NCI-H748 (cell line): ENCODE measurements at regions not wholly inside any gene's neighbourhood (a gene's known extent, or its start where the extent isn't known, plus 50 kb on each side); places are given as distances from the start of the nearest gene placed in this dataset.

Source experiments
- DNase-seq: peaks from one replicate; lab custom pipeline; 2025; ENCODE audit not compliant: unreplicated experiment; lab: John Stamatoyannopoulos, UW

DNA sequence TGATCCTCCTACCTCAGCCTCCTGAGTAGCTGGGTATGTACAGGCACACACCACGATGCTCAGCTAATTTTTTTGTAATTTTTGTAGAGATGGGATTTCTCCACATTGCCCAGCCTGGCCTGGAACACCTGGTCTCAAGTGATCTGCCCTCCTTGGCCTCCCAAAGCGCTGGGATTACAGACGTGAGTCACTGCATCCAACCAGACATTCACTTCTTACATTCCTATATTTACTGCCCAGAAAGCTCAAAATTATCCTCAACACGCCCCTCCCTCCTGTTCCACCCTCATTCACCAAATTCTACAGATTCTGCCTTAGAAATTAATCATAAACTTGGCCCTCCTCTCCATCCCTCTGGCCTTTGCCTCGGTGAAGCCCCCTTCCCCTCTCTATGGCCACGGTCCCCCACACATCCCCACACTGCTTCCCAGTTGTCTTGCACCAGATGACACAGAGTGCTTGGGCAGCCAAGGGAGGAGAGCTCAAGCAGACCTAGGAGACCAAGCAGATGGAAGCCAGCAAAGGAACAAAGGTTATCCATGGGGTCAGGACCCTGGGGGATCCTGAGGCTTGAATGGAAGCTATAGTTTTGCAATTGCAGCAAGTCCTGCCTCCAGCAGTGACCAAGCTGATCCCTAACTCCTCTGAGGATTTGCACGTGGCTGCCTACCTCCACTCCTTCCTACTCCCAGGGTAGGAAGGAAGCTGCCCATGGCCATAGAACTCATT is 213.2 kb upstream of the FOXN3 start:
- no peak for DNase-seq

DNA sequence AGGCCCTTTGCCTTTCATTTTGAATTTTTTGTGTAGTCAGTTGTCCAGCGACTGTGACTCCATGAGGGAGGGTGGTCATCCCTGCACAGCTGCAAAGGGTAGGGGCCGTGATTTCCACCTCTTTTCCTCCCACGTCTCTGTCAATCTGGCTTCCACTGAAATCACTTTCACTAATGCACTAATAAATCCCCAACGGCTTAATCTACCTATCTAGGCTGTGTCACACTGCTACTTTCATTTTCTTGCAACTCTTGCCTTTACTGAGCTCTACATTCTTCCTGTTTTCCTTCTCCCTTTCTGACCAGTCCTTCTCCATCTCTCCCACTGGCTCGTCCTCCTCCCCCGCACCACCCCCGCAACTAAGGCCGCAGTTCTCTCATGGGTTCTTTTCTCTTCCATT is 212.3 kb upstream of the FOXN3 start:
- DNase-seq, result no peak

DNA sequence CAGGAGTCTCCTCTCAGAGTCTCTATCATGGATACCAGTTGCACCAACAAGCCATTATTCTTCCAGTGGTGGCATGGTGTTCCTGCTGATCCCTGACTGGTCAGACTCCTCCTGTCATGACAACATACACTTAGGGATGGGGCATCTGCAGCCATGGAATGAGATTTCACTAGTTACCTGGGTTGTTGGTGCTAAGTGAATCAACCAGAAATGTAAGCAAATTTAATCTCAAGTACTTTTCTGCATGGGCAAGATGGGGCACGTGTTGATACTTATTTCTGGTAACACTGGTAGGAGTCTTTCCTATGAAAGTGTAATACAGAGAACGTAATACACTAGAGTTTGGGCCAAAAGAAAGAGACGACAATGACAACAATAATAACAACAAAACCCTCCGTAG is 211.5 kb upstream of the FOXN3 start:
- no peak for DNase-seq

DNA sequence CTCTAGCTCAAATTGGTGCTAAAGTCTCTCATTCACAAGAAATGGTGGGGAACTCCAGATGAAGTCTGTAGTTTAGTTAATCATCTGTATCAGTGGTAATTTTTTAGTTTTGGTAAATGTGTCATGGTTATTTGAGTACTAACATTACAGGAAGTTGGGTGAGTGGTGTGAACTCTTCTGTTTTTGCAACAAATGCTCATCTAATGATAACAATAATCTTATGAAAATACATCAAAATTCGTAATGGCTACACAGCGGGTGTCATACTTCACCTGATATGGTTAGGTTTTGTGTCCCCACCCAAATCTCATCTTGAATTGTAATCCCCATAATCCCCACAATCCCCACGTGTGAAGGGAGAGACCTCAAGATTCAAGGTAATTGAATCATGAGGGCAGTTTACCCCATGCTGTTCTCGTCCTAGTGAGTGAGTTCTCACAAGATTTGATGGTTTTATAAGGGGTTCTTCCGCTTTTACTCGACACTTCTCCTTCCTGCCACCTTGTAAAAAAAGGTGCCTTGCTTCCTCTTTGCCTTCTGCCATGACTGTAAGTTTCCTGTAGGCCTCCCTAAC is 209.3 kb upstream of the FOXN3 start:
- DNase-seq, result no peak

DNA sequence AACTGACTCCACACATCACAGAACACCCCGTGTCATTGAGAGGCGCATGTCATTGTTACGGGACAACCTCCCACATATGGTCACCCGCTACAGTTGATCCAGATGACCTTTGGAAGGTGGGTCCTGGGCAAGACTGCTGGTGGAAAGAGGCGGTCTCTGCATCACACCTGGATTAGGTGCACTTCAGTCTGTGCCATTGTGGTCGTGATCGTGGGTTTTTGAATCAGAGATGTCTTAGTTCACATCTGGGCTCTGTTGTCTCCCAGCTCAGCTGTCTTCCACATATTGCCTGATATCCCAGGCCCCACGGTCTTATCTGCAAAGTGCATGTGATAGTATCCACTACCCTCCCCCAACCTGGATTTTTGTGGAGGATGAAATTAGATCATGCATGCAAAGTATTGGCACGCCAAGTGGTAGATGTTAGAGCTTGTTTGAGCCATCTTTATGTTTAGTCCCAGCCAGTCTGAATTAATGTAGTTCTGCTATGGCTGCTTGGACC is 208.7 kb upstream of the FOXN3 start:
- DNase-seq, result no peak

DNA sequence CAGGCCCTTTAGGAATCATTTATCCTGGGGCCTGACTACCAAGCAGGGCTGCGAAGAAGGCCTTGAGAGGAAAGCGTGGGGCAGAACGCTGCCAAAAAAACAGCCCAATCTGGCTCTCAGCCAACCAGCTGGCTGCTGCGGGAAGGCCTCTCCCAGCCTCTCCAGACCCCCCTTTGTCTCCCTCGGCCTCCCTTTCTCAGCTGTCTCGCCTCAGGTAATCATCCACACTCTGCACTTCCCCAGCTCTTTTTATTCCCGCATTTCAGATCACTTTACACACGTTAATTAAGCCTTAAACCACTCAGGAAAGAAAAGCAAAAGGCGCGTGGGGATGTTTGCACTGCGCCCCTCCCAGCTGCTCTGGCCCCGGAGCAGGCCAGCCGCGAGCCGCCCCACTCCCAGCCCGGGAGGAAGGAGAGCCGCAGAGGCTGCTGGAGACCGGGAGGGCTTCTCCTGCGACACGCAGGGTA is 208.2 kb upstream of the FOXN3 start:
- peak; percentile 88 for DNase-seq

DNA sequence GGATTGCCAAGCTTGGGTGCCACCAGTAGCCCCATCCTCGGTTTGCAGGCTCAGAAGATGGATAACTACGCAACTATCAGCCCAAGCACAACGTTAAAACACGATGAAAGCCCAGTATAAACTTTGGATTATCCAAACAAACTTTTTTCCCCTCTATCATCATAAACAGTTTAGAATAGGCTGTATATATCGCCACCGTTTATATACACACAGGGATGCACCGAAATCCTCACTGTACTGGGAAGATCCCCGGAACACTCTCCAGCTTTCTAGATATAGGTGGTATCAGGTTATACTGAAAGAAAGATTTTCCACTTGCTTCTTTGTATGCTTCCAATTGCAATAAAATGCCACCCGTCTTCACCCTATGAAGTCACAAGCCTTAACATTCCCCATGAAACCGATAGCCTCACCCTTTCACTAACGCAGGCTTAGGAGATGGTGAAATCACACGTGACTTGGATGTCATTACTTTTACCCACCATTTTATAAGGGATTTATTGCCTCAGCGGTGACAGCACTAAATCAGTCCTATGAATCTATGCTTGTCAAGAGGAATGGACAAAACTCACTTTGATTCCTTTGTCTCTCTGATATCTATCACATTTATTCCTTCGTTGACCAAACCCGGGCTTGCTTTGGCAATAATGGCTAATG is 207.6 kb upstream of the FOXN3 start:
- no peak for DNase-seq

DNA sequence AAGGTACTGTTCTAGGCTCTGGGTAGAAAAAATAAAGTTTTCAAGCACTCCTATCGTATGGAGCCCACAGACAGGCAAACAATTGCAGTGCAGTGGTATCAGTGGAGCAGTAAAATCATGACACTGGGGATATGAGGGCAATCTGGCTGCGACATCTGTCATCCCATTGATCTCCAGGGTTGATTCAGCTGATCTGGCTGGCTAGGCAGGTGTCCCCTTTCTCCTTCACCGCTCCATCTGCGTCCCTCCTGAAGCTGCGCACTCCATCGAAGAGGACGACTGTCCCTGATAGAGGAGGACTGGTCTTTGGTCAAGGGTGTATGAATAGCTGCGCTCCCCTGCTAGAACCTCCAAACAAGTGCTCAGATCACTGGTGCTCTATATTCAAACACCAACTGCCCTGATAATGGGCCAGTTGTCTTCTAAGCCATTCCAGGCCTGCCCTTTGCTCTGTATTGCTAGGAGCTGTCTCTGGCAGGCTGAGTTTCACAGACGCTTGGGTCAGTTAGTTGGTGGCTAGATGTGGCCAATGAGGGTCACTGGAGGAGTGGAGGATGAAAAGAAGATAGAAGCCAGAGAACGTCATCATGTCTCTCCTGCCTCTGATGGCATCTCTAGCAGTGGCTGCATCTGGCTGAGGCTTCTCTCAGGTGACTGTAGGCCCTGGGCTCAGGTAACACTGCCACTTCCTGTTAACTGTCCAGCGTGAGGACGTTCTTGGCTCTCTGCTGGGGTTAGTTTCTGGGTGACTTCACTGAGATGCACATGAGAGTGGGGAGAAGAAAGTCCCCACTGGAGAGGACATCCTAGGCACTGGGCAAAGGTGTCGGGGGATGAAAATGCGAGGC is 205.0 kb upstream of the FOXN3 start:
- no peak for DNase-seq

DNA sequence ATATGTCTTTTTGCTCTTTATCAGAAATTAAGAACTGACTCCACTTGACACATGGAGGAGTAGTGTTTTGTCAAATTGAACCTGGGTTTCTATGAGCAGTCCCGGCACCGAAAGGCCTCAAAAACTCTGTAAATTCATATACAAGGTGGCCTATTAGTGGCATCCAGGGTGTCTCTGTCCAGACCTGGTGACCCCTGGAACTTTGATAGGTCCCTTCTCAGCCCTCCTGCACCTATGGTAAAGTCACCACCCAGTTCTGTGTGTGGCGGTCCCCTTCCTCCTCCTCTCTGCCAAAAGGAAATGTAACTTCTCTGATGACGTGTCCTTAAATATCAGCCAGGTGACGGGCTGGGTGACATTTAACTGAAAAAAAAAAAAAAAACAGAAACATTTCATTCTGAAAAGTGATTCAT is 204.0 kb upstream of the FOXN3 start:
- no peak for DNase-seq

DNA sequence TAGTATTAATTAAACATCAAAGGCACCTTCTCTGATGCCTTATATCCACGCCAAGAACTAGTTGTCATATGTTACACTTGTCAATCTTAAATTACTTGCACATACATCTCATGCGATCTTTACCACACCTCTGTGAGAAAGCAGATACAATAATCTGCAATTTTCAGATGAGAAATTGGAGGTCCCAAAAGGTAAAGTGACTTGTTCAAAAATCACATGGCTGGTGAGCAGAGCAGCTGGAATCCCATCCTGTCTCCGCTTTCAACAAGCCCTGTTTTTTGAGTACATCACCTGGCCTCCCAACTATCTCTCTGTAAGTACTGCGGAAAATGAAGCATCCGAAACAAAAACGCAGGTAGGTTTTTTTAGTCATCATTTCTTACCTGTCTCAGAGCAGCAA is 203.4 kb upstream of the FOXN3 start:
- DNase-seq, result no peak

DNA sequence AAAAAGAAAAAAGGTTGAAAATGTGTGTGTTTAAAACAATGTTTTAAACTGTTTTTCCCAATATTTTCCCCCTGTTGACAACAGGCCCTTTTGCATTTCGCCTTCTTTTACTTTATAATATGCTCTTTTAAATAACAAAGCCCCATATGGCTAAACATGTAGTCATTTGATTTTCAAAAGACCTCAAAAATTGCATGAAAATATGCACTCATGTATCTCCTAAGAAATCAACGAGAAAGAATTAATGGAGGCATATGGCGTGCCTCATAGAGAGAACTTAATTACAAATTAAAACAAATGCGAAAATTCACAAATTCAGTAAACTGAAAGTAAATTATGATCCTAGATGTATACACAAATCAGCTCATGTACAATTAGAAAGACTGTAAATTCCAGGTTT is 202.6 kb upstream of the FOXN3 start:
- no peak for DNase-seq

DNA sequence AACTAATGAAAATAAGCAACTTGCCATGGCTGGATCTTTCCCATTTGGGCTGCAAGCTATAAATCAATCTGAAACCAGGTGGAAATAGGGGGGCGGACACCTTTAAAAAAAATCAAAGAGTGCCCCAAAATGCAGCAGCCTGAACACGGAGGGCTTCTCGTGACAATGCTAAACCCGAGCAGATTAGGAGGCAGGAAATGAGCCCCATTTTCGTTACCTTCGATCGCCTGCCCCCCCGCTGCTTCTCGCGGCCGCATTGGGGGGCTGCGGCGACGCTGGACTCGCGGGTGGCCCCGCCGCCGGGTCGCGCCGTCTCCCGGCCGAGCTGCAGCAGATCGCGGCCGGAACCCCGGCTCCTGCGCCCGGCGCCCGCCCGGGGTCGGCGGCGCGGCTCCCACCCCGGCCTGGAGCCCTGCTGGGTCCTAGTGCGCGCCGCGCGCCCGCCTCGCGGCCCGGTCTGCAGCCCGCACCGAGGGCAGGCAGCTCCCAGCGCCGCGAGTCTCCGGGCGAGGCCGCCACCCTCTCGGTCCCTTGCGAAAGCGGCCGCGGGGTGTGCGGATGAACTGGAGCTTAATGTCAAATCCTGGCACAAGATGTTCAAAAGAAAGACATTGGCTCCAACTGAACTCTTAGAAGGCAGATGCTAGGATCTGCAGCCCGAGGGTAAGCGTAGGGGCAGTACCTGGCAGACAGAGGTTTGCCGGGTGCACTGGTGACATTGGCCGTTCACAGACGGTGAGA is 201.9 kb upstream of the FOXN3 start:
- peak; percentile 86 for DNase-seq

DNA sequence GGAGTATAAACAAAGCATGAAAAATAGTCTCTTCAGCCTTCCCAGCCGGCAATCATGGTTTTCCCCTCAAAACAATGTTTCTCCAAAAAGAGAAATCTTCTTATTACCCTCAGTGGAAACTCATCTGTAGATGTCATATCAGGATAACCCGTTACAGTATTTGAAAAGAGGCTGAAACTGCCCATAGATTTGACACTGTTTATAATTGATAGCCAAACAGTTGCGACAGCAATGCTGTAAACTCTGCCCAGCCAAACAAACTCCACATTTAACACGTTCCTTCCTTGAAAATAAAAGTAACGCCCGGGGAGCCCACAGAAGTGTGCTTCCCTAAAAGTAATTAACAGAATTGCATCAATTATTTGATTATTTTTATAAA is 201.3 kb upstream of the FOXN3 start:
- peak; percentile 29 for DNase-seq

DNA sequence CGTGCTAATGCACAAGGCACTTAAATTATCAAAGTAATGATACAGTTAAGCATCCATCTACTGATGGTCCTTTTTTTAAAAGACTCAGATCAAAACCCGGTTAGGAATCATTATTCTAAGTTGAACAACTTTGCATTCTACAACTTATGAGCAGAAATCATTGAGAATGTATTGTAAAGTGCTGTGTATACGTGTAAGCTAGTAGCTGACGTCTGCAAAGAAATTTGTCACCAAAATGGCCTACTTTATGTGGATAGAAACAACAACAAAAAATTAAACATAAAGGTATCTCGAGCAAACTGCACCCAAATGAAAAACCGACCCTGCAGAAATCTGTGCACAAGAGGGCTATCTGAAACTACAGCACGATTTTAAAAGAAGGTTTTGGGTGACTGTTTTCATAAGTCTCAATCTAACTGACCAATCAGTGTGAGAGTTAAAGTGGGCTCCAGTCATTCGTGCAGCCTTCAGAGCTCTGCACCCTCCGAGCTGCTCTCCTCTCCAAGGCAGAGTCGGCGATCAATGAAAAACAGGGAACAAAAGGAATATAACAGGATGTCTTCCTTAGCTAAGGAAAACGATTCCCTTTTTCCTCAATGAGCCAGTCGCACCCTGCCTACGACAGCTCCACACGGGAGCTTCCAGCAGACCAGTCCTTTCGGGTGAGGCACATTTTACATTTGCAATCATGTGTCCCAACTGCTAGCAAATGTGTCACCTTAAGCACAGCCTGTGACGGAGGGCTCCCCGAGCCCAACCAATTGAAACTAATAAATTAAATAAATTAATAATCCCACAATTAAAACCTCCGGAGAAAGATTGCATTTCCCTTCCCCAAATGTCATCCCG is 200.7 kb upstream of the FOXN3 start:
- DNase-seq, result peak; percentile 78

DNA sequence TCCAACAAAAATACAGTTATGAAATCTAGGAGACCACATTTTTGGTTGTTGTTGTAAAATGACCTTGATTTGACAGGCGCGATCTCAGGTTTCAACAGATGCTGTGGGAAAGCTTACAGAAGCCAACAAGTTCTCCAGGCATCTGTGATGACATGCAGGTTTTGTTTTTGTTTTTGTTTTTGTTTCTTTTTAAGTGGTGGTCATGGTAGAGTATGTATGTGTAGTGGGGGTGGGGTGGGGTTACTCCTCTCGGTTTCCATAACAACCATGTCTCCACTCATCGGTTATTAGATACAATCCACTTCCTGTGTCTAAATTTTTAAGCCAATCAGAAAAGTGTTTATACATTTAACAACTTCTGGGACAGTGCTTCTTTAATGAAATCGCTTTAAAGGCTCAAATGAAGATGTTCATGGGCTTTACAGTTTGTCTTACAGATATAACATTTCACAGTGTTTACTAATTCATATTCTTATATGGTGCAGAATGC is 199.9 kb upstream of the FOXN3 start:
- peak; percentile 80 for DNase-seq

DNA sequence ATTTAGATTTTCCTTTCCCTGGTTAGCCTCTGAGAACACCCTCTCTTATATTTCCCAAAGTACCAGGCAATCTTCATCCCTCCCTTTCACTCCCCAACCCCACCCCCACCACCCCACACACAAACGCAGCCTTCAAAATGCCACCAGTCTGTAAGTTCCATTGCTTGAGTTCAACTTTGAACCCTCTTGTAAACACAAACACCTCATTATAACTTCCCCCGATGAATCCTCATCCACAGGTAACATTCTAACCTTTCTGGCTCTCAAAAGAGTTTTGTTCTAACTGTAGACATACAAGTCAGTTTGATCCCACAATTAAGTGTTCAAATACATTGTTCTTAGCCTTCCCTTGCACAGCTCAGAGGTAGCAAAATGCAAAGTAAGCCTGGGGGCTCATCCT is 199.4 kb upstream of the FOXN3 start:
- no peak for DNase-seq

DNA sequence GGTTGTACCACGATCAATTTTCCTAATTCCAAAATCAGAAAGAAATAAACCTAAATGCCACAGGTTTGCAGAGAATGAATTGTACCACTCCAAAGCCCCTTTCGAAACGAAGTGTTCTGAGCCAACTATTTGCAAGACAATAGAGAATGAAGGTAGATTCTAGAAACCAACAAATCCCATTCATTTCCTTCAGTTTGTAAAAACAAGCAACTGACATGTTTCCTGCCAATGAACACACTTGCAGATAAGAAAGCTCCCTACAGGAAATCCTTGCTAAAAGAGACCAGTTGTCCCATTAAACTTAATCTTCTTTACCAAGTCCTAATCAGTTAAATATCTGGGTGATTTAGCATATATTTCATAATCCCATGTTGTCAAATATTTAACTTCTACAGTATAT is 198.4 kb upstream of the FOXN3 start:
- no peak for DNase-seq

DNA sequence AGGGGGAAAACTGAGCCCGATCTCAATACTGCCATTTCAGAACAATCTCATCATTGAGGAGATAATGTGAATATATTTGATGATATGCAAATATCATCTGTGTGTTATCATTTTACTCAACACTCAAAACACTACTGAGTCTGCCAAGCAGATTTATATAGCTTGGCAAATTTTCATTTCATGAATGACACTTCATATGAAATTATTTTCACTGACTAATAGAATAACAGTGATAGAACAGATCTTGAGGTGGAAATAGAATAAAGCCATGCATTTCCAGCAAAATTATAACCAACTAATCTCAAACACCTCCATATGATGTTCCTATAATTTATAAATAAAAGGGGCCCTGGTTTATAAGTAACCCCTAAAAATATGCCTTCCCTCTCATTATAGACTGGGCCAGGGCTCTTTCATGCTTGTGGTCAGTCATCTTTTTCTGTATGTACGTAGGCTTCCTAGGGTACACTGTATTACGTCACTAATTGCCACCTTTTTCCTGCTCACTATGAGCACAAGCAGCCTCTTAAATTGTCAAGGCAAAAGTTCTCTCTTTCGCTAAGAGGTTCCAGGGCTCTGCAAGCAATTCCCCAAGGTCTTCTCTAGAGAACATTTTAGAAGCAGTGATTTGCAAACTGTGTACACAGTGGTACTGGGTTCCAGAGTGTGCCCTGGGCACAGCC is 197.1 kb upstream of the FOXN3 start:
- DNase-seq, result no peak
